ENCODE measurements at regions not wholly inside any gene's neighbourhood (a gene's known extent, or its start where the extent isn't known, plus 50 kb on each side); places are given as distances from the start of the nearest gene placed in this dataset.

- no peak for TF ChIP-seq CTCF (IDR thresholded peaks at IDR 0.05)
- no peak for TF ChIP-seq POLR2A (IDR thresholded peaks at IDR 0.05)
- no peaks in the 10 kb centered on the region for H3K36me3 ChIP-seq (replicated peaks in 1 of 2)
- H3K4me1 ChIP-seq (replicated peaks in 1 of 2), result no peaks in the 10 kb centered on the region
- 77 to 91% (median 83%) methylated on average over 7 of the region's 7 CpGs for WGBS, 4 donors
- H3K27ac ChIP-seq, result no peak overlapping the region
- H3K27me3 ChIP-seq, result no peaks in the 10 kb centered on the region
- no peak overlapping the region for H3K4me3 ChIP-seq
- intact Hi-C loops (cut with DNase I), result no loop called here
- no peak for DNase-seq
- H3K9me3 ChIP-seq (replicated peaks in 1 of 3), result no peaks in the 10 kb centered on the region
Observed at GRCh38 chr19:28207244-28207643, 1005.7 kb downstream of the UQCRFS1 start.

- Histone ChIP-seq H3K9me3 (replicated peaks in 1 of 3) (no peaks in the 10 kb centered on the region), H3K36me3 (replicated peaks in 1 of 2) (no peaks in the 10 kb centered on the region), H3K27ac (no peak overlapping the region), H3K4me1 (replicated peaks in 1 of 2) (no peaks in the 10 kb centered on the region), H3K4me3 (no peak overlapping the region), H3K27me3 (no peaks in the 10 kb centered on the region)
- intact Hi-C loops (cut with DNase I), result no loop called here
- DNase-seq, result no peak
- WGBS, 4 donors, result 84 to 90% (median 88%) methylated on average over 5 of the region's 5 CpGs
- no peak for TF ChIP-seq CTCF (IDR thresholded peaks at IDR 0.05)
- no peak for TF ChIP-seq POLR2A (IDR thresholded peaks at IDR 0.05)
Observed at GRCh38 chr19:28201462-28201943, 1011.4 kb downstream of the UQCRFS1 start.

- no peak overlapping the region for H3K4me3 ChIP-seq
- H3K36me3 ChIP-seq (replicated peaks in 1 of 2), result no peaks in the 10 kb centered on the region
- TF ChIP-seq CTCF (IDR thresholded peaks at IDR 0.05), result no peak
- no peak for TF ChIP-seq POLR2A (IDR thresholded peaks at IDR 0.05)
- no peaks in the 10 kb centered on the region for H3K9me3 ChIP-seq (replicated peaks in 1 of 3)
- no peak overlapping the region for H3K27ac ChIP-seq
- DNase-seq, result no peak
- intact Hi-C loops (cut with DNase I), result no loop called here
- H3K27me3 ChIP-seq, result no peaks in the 10 kb centered on the region
- H3K4me1 ChIP-seq (replicated peaks in 1 of 2), result no peaks in the 10 kb centered on the region
- 70 to 92% (median 85%) methylated on average over 6 of the region's 6 CpGs for WGBS, 4 donors
Observed at GRCh38 chr19:28199323-28199722, 1013.6 kb downstream of the UQCRFS1 start.

- Histone ChIP-seq H3K9me3 (replicated peaks in 1 of 3) (no peaks in the 10 kb centered on the region), H3K27me3 (no peaks in the 10 kb centered on the region), H3K36me3 (replicated peaks in 1 of 2) (no peaks in the 10 kb centered on the region), H3K4me1 (replicated peaks in 1 of 2) (no peaks in the 10 kb centered on the region), H3K4me3 (no peak overlapping the region), H3K27ac (no peak overlapping the region)
- intact Hi-C loops (cut with DNase I), result no loop called here
- TF ChIP-seq POLR2A (IDR thresholded peaks at IDR 0.05), result no peak
- TF ChIP-seq CTCF (IDR thresholded peaks at IDR 0.05), result no peak
- 85 to 88% (median 85%) methylated on average over 4 to 7 of the region's 7 CpGs for WGBS, 4 donors
- DNase-seq, result no peak
Observed at GRCh38 chr19:28196961-28197360, 1016.0 kb downstream of the UQCRFS1 start.
